ENCODE measurements at regions not wholly inside any gene's neighbourhood (a gene's known extent, or its start where the extent isn't known, plus 50 kb on each side); places are given as distances from the start of the nearest gene placed in this dataset.

DNA sequence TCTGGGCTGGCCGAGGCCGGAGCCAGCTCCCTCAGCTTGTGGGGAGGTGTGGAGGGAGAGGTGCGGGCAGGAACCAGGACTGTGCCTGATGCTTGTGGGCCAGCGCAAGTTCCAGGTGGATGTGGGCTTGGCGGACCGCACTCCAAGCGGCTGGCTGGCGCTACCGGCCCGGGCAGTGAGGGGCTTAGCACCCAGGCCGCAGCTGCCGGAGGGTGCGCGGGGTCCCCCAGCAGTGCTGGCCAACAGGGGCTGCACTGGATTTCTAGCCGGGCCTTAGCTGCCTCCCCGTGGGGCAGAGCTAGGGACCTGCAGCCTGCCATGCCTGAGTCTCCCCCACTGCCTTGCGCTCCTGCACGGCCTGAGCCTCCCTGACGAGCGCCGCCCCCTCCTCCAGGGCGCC is 242.8 kb downstream of the CCSER2 start:
- no peak for TF ChIP-seq POLR2AphosphoS5 (IDR thresholded peaks at IDR 0.05)
- TF ChIP-seq POLR2A (IDR thresholded peaks at IDR 0.05): no peak
- TF ChIP-seq EP300 (IDR thresholded peaks at IDR 0.05): no peak
- TF ChIP-seq, protein P1, sequence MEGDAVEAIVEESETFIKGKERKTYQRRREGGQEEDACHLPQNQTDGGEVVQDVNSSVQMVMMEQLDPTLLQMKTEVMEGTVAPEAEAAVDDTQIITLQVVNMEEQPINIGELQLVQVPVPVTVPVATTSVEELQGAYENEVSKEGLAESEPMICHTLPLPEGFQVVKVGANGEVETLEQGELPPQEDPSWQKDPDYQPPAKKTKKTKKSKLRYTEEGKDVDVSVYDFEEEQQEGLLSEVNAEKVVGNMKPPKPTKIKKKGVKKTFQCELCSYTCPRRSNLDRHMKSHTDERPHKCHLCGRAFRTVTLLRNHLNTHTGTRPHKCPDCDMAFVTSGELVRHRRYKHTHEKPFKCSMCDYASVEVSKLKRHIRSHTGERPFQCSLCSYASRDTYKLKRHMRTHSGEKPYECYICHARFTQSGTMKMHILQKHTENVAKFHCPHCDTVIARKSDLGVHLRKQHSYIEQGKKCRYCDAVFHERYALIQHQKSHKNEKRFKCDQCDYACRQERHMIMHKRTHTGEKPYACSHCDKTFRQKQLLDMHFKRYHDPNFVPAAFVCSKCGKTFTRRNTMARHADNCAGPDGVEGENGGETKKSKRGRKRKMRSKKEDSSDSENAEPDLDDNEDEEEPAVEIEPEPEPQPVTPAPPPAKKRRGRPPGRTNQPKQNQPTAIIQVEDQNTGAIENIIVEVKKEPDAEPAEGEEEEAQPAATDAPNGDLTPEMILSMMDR (IDR thresholded peaks at IDR 0.05): no peak
- H3K27ac ChIP-seq: no peak overlapping the region
- H3K9me3 ChIP-seq: no peaks in the 10 kb centered on the region
- intact Hi-C loops (cut with DNase I): no loop called here
- no peak overlapping the region for H3K4me3 ChIP-seq
- 95 to 96% methylated on average over 22 of the region's 22 CpGs for WGBS, 2 donors
- DNase-seq: no peak
- H3K27me3 ChIP-seq: no peaks in the 10 kb centered on the region
- H3K36me3 ChIP-seq: no peaks in the 10 kb centered on the region
- peaks cover 0 to 4% (median 0%) of the 10 kb centered on the region in 4 donors for H3K4me1 ChIP-seq

GRCh38 chr10:84574102-84574501 is 245.7 kb downstream of the CCSER2 start:
- peaks cover 0 to 4% (median 0%) of the 10 kb centered on the region in 4 donors for H3K4me1 ChIP-seq
- no peak for TF ChIP-seq POLR2AphosphoS5 (IDR thresholded peaks at IDR 0.05)
- TF ChIP-seq EP300 (IDR thresholded peaks at IDR 0.05): no peak
- TF ChIP-seq, protein P1 (IDR thresholded peaks at IDR 0.05): no peak
- no peak for TF ChIP-seq POLR2A (IDR thresholded peaks at IDR 0.05)
- intact Hi-C loops (cut with DNase I): no loop called here
- no peak for DNase-seq
- H3K4me3 ChIP-seq: no peak overlapping the region
- WGBS, 2 donors: 95% methylated on average over 1 of the region's 1 CpG
- H3K27ac ChIP-seq: no peak overlapping the region
- no peaks in the 10 kb centered on the region for H3K27me3 ChIP-seq
- H3K36me3 ChIP-seq: no peaks in the 10 kb centered on the region
- H3K9me3 ChIP-seq: no peaks in the 10 kb centered on the region

GRCh38 chr10:84581976-84582375 is 253.6 kb downstream of the CCSER2 start:
- Histone ChIP-seq H3K4me3 (no peak overlapping the region), H3K36me3 (no peaks in the 10 kb centered on the region), H3K9me3 (no peaks in the 10 kb centered on the region), H3K4me1 (no peaks in the 10 kb centered on the region), H3K27ac (no peak overlapping the region), H3K27me3 (no peaks in the 10 kb centered on the region)
- no peak for TF ChIP-seq POLR2AphosphoS5 (IDR thresholded peaks at IDR 0.05)
- TF ChIP-seq EP300 (IDR thresholded peaks at IDR 0.05): no peak
- TF ChIP-seq, protein P1 (IDR thresholded peaks at IDR 0.05): no peak
- no peak for TF ChIP-seq POLR2A (IDR thresholded peaks at IDR 0.05)
- WGBS, 2 donors: 74 to 83% methylated on average over 6 of the region's 6 CpGs
- intact Hi-C loops (cut with DNase I): no loop called here
- DNase-seq: no peak

DNA sequence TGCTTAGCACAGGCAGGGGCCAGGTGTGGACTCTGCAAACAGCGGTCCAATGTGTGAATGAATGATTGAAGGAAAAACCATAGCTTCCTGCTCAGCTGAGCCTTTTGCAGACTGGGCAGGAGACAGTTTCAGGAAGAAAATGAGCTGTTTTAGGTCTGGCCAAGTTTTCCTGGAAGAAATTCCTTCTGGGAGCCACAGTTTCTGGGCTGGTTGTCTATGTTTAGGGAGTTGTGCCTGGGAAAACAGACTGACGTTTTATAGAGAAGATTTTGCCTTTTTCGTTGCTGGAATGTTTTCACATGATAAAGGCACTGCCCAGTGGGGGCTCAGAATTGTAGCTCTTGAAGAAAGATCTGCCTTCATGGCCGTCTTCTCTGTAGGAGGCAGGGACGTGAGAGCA is 255.1 kb downstream of the CCSER2 start:
- H3K27ac ChIP-seq: no peak overlapping the region
- H3K27me3 ChIP-seq: no peaks in the 10 kb centered on the region
- H3K4me1 ChIP-seq: no peaks in the 10 kb centered on the region
- H3K4me3 ChIP-seq: no peak overlapping the region
- intact Hi-C loops (cut with DNase I): no loop called here
- no peaks in the 10 kb centered on the region for H3K9me3 ChIP-seq
- H3K36me3 ChIP-seq: no peaks in the 10 kb centered on the region
- TF ChIP-seq, protein P1 (IDR thresholded peaks at IDR 0.05): no peak
- no peak for TF ChIP-seq EP300 (IDR thresholded peaks at IDR 0.05)
- TF ChIP-seq POLR2A (IDR thresholded peaks at IDR 0.05): no peak
- no peak for TF ChIP-seq POLR2AphosphoS5 (IDR thresholded peaks at IDR 0.05)
- WGBS, 2 donors: 42 to 49% methylated on average over 5 of the region's 5 CpGs
- no peak for DNase-seq

- H3K27ac ChIP-seq: no peak overlapping the region
- H3K27me3 ChIP-seq: no peaks in the 10 kb centered on the region
- TF ChIP-seq EP300 (IDR thresholded peaks at IDR 0.05) (no peak), POLR2AphosphoS5 (IDR thresholded peaks at IDR 0.05) (no peak), POLR2A (IDR thresholded peaks at IDR 0.05) (no peak)
- TF ChIP-seq, protein P1 (IDR thresholded peaks at IDR 0.05): no peak
- H3K4me1 ChIP-seq: peaks cover 0 to 29% (median 8%) of the 10 kb centered on the region in 4 donors
- no peaks in the 10 kb centered on the region for H3K36me3 ChIP-seq
- H3K9me3 ChIP-seq: no peaks in the 10 kb centered on the region
- no peak for DNase-seq
- H3K4me3 ChIP-seq: no peak overlapping the region
- intact Hi-C loops (cut with DNase I): no loop called here
These were observed 259.4 kb downstream of the CCSER2 start for GRCh38 chr10:84587789-84588188.
